ENCODE measurements at regions not wholly inside any gene's neighbourhood (a gene's known extent, or its start where the extent isn't known, plus 50 kb on each side); places are given as distances from the start of the nearest gene placed in this dataset.

- no peak for DNase-seq (ENCODE audit: low spot score)
- H3K4me1 Mint-ChIP-seq (ENCODE audit: unreplicated experiment), result peaks cover 12% of the 10 kb centered on the region
- H3K9me3 Mint-ChIP-seq (ENCODE audit: unreplicated experiment), result no peaks in the 10 kb centered on the region
- no peak overlapping the region for H3K4me3 Mint-ChIP-seq (ENCODE audit: unreplicated experiment)
- no peak for TF ChIP-seq CTCF (IDR thresholded peaks at IDR 0.05; ENCODE audit: unreplicated experiment)
- no peaks in the 10 kb centered on the region for H3K36me3 Mint-ChIP-seq (ENCODE audit: low read depth, unreplicated experiment)
- no peaks in the 10 kb centered on the region for H3K27me3 Mint-ChIP-seq (ENCODE audit: unreplicated experiment)
- H3K27ac Mint-ChIP-seq (ENCODE audit: unreplicated experiment), result no peak overlapping the region
Measured at GRCh38 chr4:178784491-178784890, 1342.3 kb upstream of the AGA start.

- no peak overlapping the region for H3K4me3 Mint-ChIP-seq (ENCODE audit: unreplicated experiment)
- no peak overlapping the region for H3K27ac Mint-ChIP-seq (ENCODE audit: unreplicated experiment)
- H3K4me1 Mint-ChIP-seq (ENCODE audit: unreplicated experiment), result peaks cover 9% of the 10 kb centered on the region
- no peak for DNase-seq (ENCODE audit: low spot score)
- no peak for TF ChIP-seq CTCF (IDR thresholded peaks at IDR 0.05; ENCODE audit: unreplicated experiment)
- H3K36me3 Mint-ChIP-seq (ENCODE audit: low read depth, unreplicated experiment), result no peaks in the 10 kb centered on the region
- no peaks in the 10 kb centered on the region for H3K27me3 Mint-ChIP-seq (ENCODE audit: unreplicated experiment)
- no peaks in the 10 kb centered on the region for H3K9me3 Mint-ChIP-seq (ENCODE audit: unreplicated experiment)
Measured at GRCh38 chr4:178789279-178789678, 1347.0 kb upstream of the AGA start.

GRCh38 chr4:178799204-178799603 lies 1357.0 kb upstream of the AGA start:
- Mint-ChIP-seq H3K36me3 (ENCODE audit: low read depth, unreplicated experiment) (no peaks in the 10 kb centered on the region), H3K9me3 (ENCODE audit: unreplicated experiment) (no peaks in the 10 kb centered on the region), H3K27me3 (ENCODE audit: unreplicated experiment) (no peaks in the 10 kb centered on the region), H3K4me1 (ENCODE audit: unreplicated experiment) (no peaks in the 10 kb centered on the region), H3K4me3 (ENCODE audit: unreplicated experiment) (no peak overlapping the region), H3K27ac (ENCODE audit: unreplicated experiment) (no peak overlapping the region)
- no peak for TF ChIP-seq CTCF (IDR thresholded peaks at IDR 0.05; ENCODE audit: unreplicated experiment)
- no peak for DNase-seq (ENCODE audit: low spot score)

GRCh38 chr4:178808106-178808505 lies 1365.9 kb upstream of the AGA start:
- no peak for TF ChIP-seq CTCF (IDR thresholded peaks at IDR 0.05; ENCODE audit: unreplicated experiment)
- no peak overlapping the region for H3K4me3 Mint-ChIP-seq (ENCODE audit: unreplicated experiment)
- peaks cover 1% of the 10 kb centered on the region for H3K27me3 Mint-ChIP-seq (ENCODE audit: unreplicated experiment)

GRCh38 chr4:178809921-178810320 lies 1367.7 kb upstream of the AGA start:
- H3K27me3 Mint-ChIP-seq (ENCODE audit: unreplicated experiment), result peaks cover 1% of the 10 kb centered on the region
- no peak overlapping the region for H3K4me3 Mint-ChIP-seq (ENCODE audit: unreplicated experiment)
- no peaks in the 10 kb centered on the region for H3K9me3 Mint-ChIP-seq (ENCODE audit: unreplicated experiment)
- DNase-seq (ENCODE audit: low spot score), result no peak
- no peak overlapping the region for H3K27ac Mint-ChIP-seq (ENCODE audit: unreplicated experiment)
- no peak for TF ChIP-seq CTCF (IDR thresholded peaks at IDR 0.05; ENCODE audit: unreplicated experiment)
- H3K4me1 Mint-ChIP-seq (ENCODE audit: unreplicated experiment), result no peaks in the 10 kb centered on the region
- no peaks in the 10 kb centered on the region for H3K36me3 Mint-ChIP-seq (ENCODE audit: low read depth, unreplicated experiment)

More at GRCh38 chr4:178808106-178808505, 1365.9 kb upstream of the AGA start:
- Mint-ChIP-seq H3K9me3 (ENCODE audit: unreplicated experiment) (no peaks in the 10 kb centered on the region), H3K36me3 (ENCODE audit: low read depth, unreplicated experiment) (no peaks in the 10 kb centered on the region), H3K27ac (ENCODE audit: unreplicated experiment) (no peak overlapping the region), H3K4me1 (ENCODE audit: unreplicated experiment) (no peaks in the 10 kb centered on the region)
- DNase-seq (ENCODE audit: low spot score), result no peak

Measured in endothelial cell (in vitro differentiated cells).